ENCODE measurements at regions not wholly inside any gene's neighbourhood (a gene's known extent, or its start where the extent isn't known, plus 50 kb on each side); places are given as distances from the start of the nearest gene placed in this dataset.

DNA sequence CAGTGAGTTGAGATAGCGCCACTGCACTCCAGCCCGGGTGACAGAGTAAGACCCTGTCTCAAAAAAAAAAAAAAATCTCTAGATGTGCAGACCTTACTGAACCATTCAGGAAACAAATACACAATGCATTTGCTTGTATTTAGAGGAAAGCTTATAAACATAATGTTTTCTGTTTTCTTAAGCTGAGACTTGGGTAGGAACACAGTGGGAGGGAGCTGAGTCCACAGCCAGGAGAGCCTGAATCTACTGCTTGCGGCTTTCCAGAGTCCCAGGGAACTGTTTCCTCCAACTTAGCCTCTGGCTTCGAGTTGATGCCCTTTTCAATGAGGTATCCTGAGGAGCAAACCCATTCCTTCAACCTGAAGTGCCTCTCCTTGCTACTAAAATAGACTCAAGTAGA lies 83.0 kb upstream of the PITRM1 start:
- no peak overlapping the region for H4K91ac ChIP-seq (ENCODE audit: insufficient read depth, low read depth, low read length)
- 70% methylated on average over 2 of the region's 4 CpGs; no CpG with 5 or more reads in 1 of the 2 experiments for WGBS, 2 experiments (ENCODE audit: extremely low coverage in 2 of 2, insufficient read length in 1 of 2)
- H3K9me3 ChIP-seq (ENCODE audit: control insufficient read depth, insufficient read depth, low read length), result no peaks in the 10 kb centered on the region
- H3K56ac ChIP-seq (ENCODE audit: extremely low read depth, insufficient read depth, low read length), result no peak overlapping the region
- H3K23ac ChIP-seq (ENCODE audit: low read depth, low read length), result no peak overlapping the region
- no peak overlapping the region for H2AK9ac ChIP-seq (replicated peaks; ENCODE audit: low read depth, low read length, poor library complexity)
- H3K4me2 ChIP-seq (ENCODE audit: low read depth, low read length), result no peak overlapping the region
- H2AFZ ChIP-seq (replicated peaks; ENCODE audit: low read length, poor library complexity), result no peak overlapping the region
- no peak overlapping the region for H3K14ac ChIP-seq (replicated peaks; ENCODE audit: low read depth, low read length)
- no peak overlapping the region for H3K4ac ChIP-seq (ENCODE audit: low read depth, low read length)
- dilution Hi-C loops (cut with HindIII; ENCODE audit: low sequenced_read_pairs, unreplicated experiment), result no loop called here
- H4K20me1 ChIP-seq (ENCODE audit: insufficient read depth, low read length), result no peaks in the 10 kb centered on the region
- H3K4me1 ChIP-seq (ENCODE audit: control insufficient read depth, insufficient read depth, low read length), result no peaks in the 10 kb centered on the region
- CTCF ChIA-PET, result no interaction called here
- no peak overlapping the region for H3K27ac ChIP-seq (ENCODE audit: insufficient read depth, low read length)
- H4K5ac ChIP-seq (ENCODE audit: low read depth, low read length), result no peak overlapping the region
- no TSS peak for BruUV-seq (replicated peaks)
- TF ChIP-seq NFE2L2 (IDR thresholded peaks at IDR 0.05; ENCODE audit: low read depth, low read length), result no peak
- TF ChIP-seq SMC3 (IDR thresholded peaks at IDR 0.05; ENCODE audit: low read depth, low read length), result no peak
- no peak for TF ChIP-seq MAFK (IDR thresholded peaks at IDR 0.05; ENCODE audit: low read depth, low read length)
- no peak for TF ChIP-seq BHLHE40 (IDR thresholded peaks at IDR 0.05; ENCODE audit: low read depth, low read length)
- TF ChIP-seq RAD21 (IDR thresholded peaks at IDR 0.05; ENCODE audit: low read length), result no peak
- TF ChIP-seq, protein P1, sequence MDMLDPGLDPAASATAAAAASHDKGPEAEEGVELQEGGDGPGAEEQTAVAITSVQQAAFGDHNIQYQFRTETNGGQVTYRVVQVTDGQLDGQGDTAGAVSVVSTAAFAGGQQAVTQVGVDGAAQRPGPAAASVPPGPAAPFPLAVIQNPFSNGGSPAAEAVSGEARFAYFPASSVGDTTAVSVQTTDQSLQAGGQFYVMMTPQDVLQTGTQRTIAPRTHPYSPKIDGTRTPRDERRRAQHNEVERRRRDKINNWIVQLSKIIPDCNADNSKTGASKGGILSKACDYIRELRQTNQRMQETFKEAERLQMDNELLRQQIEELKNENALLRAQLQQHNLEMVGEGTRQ (IDR thresholded peaks at IDR 0.05; ENCODE audit: low read depth, low read length), result no peak
- no peak for TF ChIP-seq RCOR1 (IDR thresholded peaks at IDR 0.05; ENCODE audit: insufficient replicate concordance, low read length)
- TF ChIP-seq, protein P2, sequence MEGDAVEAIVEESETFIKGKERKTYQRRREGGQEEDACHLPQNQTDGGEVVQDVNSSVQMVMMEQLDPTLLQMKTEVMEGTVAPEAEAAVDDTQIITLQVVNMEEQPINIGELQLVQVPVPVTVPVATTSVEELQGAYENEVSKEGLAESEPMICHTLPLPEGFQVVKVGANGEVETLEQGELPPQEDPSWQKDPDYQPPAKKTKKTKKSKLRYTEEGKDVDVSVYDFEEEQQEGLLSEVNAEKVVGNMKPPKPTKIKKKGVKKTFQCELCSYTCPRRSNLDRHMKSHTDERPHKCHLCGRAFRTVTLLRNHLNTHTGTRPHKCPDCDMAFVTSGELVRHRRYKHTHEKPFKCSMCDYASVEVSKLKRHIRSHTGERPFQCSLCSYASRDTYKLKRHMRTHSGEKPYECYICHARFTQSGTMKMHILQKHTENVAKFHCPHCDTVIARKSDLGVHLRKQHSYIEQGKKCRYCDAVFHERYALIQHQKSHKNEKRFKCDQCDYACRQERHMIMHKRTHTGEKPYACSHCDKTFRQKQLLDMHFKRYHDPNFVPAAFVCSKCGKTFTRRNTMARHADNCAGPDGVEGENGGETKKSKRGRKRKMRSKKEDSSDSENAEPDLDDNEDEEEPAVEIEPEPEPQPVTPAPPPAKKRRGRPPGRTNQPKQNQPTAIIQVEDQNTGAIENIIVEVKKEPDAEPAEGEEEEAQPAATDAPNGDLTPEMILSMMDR (conservative IDR thresholded peaks at IDR 0.05; ENCODE audit: low read depth, low read length), result no peak
- no peak for TF ChIP-seq CEBPB (IDR thresholded peaks at IDR 0.05; ENCODE audit: low read depth, low read length)
- no peak for TF ChIP-seq FOS (IDR thresholded peaks at IDR 0.05; ENCODE audit: low read depth, low read length)
- TF ChIP-seq MAZ (IDR thresholded peaks at IDR 0.05; ENCODE audit: borderline replicate concordance, low read depth, low read length), result no peak
- TF ChIP-seq, protein P3, sequence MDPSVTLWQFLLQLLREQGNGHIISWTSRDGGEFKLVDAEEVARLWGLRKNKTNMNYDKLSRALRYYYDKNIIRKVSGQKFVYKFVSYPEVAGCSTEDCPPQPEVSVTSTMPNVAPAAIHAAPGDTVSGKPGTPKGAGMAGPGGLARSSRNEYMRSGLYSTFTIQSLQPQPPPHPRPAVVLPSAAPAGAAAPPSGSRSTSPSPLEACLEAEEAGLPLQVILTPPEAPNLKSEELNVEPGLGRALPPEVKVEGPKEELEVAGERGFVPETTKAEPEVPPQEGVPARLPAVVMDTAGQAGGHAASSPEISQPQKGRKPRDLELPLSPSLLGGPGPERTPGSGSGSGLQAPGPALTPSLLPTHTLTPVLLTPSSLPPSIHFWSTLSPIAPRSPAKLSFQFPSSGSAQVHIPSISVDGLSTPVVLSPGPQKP (IDR thresholded peaks at IDR 0.05; ENCODE audit: borderline replicate concordance, low read depth, low read length), result no peak
- no peak for TF ChIP-seq MXI1 (IDR thresholded peaks at IDR 0.05; ENCODE audit: borderline replicate concordance, low read depth, low read length)
- no peak for TF ChIP-seq POLR2A (IDR thresholded peaks at IDR 0.05; ENCODE audit: low read depth, low read length)
- no peak for TF ChIP-seq CHD1 (IDR thresholded peaks at IDR 0.05; ENCODE audit: low read depth, low read length)
- TF ChIP-seq RFX5 (IDR thresholded peaks at IDR 0.05; ENCODE audit: low read depth, low read length), result no peak
- no peak overlapping the region for H2BK5ac ChIP-seq (ENCODE audit: low read depth, low read length, poor library complexity, severe bottlenecking)
- DNase-seq (no peak), ATAC-seq (ENCODE audit: low read depth) (no peak)
- H2AK5ac ChIP-seq (ENCODE audit: low read depth, low read length), result no peak overlapping the region
- no peak overlapping the region; a peak in 1 of 4 replicates for H4K8ac ChIP-seq (ENCODE audit: low read depth in 2 of 2, low read length in 2 of 2)
- no peak overlapping the region for H3K9ac ChIP-seq (ENCODE audit: low read depth, low read length)
- intact Hi-C loops (cut with micrococcal nuclease), result no loop called here
- H3K4me3 ChIP-seq (ENCODE audit: insufficient read depth, low read depth, low read length), result no peak overlapping the region
- no peak overlapping the region for H2BK15ac ChIP-seq (ENCODE audit: low read depth, low read length)
- H3K18ac ChIP-seq (ENCODE audit: low read depth, low read length), result no peak overlapping the region
- in situ Hi-C loops (cut with MboI; ENCODE audit: low sequenced_read_pairs), result no loop called here
- peaks cover 3% of the 10 kb centered on the region for H3K9me1 ChIP-seq (ENCODE audit: insufficient read depth, low read length)
- peaks cover 2% of the 10 kb centered on the region; the same call in 1 of the 2 replicates for H3K27me3 ChIP-seq (ENCODE audit: control insufficient read depth, insufficient read depth, low read length)
- POLR2A ChIA-PET (ENCODE audit: unreplicated experiment), result no interaction called here
- no peak overlapping the region for H2BK20ac ChIP-seq (ENCODE audit: low read depth, low read length)
- H3K36me3 ChIP-seq (ENCODE audit: control insufficient read depth, insufficient read depth, low read length), result no peaks in the 10 kb centered on the region
- no peak overlapping the region for H2BK120ac ChIP-seq (ENCODE audit: low read depth, low read length)
- H3K79me1 ChIP-seq (ENCODE audit: low read depth in 1 of 2, low read length in 2 of 2), result no peaks in the 10 kb centered on the region
